Effector memory CD8-positive, alpha-beta T cell (primary cell): ENCODE measurements at regions not wholly inside any gene's neighbourhood (a gene's known extent, or its start where the extent isn't known, plus 50 kb on each side); places are given as distances from the start of the nearest gene placed in this dataset.
"Not testable (repeated sequence)": the region's sequence is repeated elsewhere in the genome, so short reads cannot be mapped to it uniquely, and the experiment has no call there.

Experiments used
- ATAC-seq: fragments of 150-1000 bp; cut with Tn5 transposase; replicated peaks from 2 replicates; pipeline ENCODE4 v1.10.0; 2021; ENCODE audit warnings: mild to moderate bottlenecking, moderate library complexity
- DNase-seq, 3 experiments: peaks; one replicate each; pipeline ENCODE4 v3.0.0; 2021
- H3K27ac Mint-ChIP-seq, 2 donors: one replicate each; pipeline ENCODE4 v1.8.0; 2022; ENCODE audit warnings: mild to moderate bottlenecking in 2 of 2, mixed read lengths in 2 of 2, moderate library complexity in 2 of 2
- H3K27me3 Mint-ChIP-seq, 2 donors: one replicate each; pipeline ENCODE4 v1.8.0; 2022; ENCODE audit warnings: mixed read lengths in 2 of 2
- H3K36me3 Mint-ChIP-seq: one replicate; pipeline ENCODE4 v1.8.0; 2022; ENCODE audit warnings: mild to moderate bottlenecking, moderate library complexity, mixed read lengths; ENCODE audit not compliant: insufficient read depth
- H3K4me1 Mint-ChIP-seq, 2 donors: one replicate each; pipeline ENCODE4 v1.8.0; 2022; ENCODE audit warnings: low read depth in 2 of 2, mixed read lengths in 2 of 2
- H3K4me3 Mint-ChIP-seq, 2 donors: one replicate each; pipeline ENCODE4 v1.8.0; 2022; ENCODE audit warnings: mild to moderate bottlenecking in 2 of 2, mixed read lengths in 2 of 2, moderate library complexity in 2 of 2
- H3K9me3 Mint-ChIP-seq, 2 donors: one replicate each; pipeline ENCODE4 v1.8.0; 2022; ENCODE audit warnings: mixed read lengths in 2 of 2

DNA sequence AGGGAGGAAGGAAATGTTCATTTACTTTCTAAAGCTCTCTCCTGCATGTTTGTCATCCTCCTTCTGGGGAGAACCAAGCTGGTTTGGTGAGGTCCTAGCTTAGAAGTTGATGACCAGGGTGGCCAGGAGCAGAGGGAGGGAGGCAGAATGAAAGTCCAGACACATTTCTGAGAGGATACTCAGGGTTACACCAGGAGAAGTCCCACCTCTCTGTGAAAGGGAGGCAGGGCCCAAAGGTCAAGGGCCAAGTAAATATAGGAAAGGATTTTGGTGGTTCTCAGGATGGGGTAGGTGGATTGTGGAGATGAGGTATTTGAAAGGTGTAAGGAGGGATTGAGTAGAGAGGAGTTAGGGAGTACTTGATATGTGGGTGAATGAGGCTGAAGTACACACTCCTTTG, 58.0 kb upstream of the FBXO11 start:
- peaks cover 13 to 44% of the 10 kb centered on the region in 2 donors for H3K27me3 Mint-ChIP-seq
- no peaks in the 10 kb centered on the region for H3K36me3 Mint-ChIP-seq
- H3K9me3 Mint-ChIP-seq, result peaks cover 0 to 2% of the 10 kb centered on the region in 2 donors
- no peak for DNase-seq
- no peak for ATAC-seq
- H3K4me3 Mint-ChIP-seq, result no peak overlapping the region
- no peak overlapping the region for H3K27ac Mint-ChIP-seq
- H3K4me1 Mint-ChIP-seq, result peaks cover 0 to 2% of the 10 kb centered on the region in 2 donors

DNA sequence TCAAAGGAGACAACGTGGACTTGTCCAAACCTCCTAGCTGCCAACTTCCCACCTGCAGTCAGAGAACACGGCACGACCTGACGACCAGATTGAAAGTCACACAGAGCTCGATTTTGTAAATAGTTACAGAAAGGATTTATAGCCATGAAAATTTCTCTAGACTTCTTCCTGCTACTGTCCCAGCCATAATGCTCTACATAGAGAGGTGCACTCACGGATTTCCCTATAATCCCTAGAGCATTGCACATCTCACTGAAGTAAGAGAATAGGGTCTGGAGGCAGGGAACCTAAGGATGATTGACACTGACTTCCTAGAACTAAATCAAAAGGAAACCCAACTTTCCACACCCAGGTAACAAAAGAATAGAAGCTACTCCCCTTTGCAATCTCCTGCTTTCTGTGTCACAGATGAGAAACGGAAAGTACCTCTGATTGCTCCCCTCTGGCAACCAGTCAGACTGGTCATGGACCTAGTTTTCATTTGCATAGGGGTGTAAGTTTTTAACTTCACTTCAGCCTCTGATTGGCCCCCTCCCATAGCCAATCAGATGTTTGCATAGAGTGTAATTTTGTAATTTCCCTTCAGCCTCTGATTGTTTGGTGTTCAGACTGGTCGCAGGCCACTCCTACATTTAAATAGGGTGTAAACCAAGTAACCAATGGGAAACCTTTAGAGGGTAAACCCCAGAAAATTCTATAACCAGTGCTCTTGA, 58.6 kb upstream of the FBXO11 start:
- peaks cover 16 to 43% of the 10 kb centered on the region in 2 donors for H3K27me3 Mint-ChIP-seq
- no peaks in the 10 kb centered on the region for H3K36me3 Mint-ChIP-seq
- peaks cover 0 to 2% of the 10 kb centered on the region in 2 donors for H3K9me3 Mint-ChIP-seq
- H3K27ac Mint-ChIP-seq, result no peak overlapping the region
- H3K4me3 Mint-ChIP-seq, result no peak overlapping the region
- ATAC-seq (peak; percentile 56), DNase-seq (no peak)
- H3K4me1 Mint-ChIP-seq, result peaks cover 0 to 2% of the 10 kb centered on the region in 2 donors

DNA sequence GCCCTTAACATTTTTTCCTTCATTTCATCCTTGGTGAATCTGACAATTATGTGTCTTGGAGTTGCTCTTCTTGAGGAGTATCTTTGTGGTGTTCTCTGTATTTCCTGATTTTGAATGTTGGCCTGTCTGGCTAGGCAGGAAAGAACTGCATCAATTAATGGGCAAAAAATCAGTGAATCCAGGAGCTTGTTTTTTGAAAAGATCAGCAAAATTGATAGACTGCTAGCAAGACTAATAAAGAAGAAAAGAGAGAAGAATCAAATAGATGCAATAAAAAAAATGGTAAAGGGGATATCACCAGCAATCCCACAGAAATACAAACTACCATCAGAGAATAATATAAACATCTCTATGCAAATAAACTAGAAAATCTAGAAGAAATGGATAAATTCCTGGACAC, 70.4 kb upstream of the FBXO11 start:
- ATAC-seq, H3K27ac Mint-ChIP-seq, H3K4me3 Mint-ChIP-seq, H3K9me3 Mint-ChIP-seq, H3K4me1 Mint-ChIP-seq, DNase-seq, H3K36me3 Mint-ChIP-seq: not testable (repeated sequence)
- H3K27me3 Mint-ChIP-seq, result peaks cover 43 to 48% of the 10 kb centered on the region in 2 donors

DNA sequence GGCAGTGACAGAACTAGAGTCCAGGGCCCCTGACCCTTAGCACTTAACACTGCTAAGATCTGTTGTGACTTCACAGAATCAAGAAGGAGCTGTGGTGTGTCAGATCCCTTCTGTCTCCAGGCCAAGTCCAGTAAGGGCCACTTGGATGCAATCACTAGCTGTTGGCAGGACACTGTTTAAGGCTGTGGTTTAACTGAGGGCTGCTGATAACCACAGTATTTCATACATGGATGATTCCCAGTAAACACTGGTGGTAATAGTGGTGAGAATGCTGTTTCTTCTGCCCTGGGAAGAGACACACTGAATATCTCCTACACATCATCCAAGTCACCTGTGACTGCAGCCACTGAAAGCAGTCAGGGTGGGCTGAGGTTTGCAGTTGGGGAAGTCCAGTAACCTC, 77.7 kb upstream of the FBXO11 start:
- Mint-ChIP-seq H3K4me1 (no peaks in the 10 kb centered on the region), H3K9me3 (no peaks in the 10 kb centered on the region), H3K36me3 (no peaks in the 10 kb centered on the region), H3K4me3 (no peak overlapping the region), H3K27me3 (peaks cover 16 to 17% of the 10 kb centered on the region in 2 donors), H3K27ac (no peak overlapping the region)
- ATAC-seq (no peak), DNase-seq (no peak)

DNA sequence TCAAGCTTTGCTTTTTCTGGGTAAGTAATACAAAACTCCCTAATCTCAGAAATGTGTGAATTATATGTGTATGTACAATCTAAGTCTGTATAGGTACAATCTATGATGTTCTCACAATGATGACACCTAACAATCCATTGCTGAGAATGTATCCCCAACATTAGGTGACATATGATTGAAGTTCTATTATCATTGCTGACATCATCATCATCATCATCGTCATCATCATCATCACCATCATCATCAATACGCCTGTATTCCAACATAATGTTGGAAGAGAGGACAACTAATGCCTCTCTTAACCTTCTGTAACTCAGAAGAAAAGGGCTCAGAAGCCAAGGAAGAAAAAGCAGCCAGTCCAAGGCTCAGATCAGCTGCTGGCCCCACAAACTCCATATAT, 84.2 kb upstream of the FBXO11 start:
- no peak for ATAC-seq
- no peak overlapping the region for H3K4me3 Mint-ChIP-seq
- DNase-seq, result no peak
- no peak overlapping the region for H3K27ac Mint-ChIP-seq
- no peaks in the 10 kb centered on the region for H3K4me1 Mint-ChIP-seq
- H3K36me3 Mint-ChIP-seq, result peaks cover 2% of the 10 kb centered on the region
- H3K9me3 Mint-ChIP-seq, result no peaks in the 10 kb centered on the region
- H3K27me3 Mint-ChIP-seq, result peaks cover 6 to 16% of the 10 kb centered on the region in 2 donors

DNA sequence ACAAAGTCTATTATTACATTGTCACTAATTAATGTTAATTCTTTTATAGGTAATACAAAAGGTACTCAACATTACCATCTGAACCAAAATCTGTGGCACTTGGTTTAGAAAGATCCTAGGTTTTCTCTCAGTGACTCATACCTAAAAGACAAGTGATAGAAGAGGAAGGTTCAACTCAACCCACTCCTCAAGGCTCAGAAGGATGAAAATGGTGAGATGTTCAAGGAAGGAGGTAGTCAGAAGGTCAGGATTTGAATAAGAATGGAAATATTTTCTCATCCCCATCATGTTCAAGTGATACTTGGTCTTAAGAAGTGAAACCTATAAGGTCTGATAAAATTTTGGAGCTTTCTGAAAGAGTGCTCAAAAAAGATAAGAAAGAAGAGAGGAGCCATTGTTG, 86.4 kb upstream of the FBXO11 start:
- peaks cover 9 to 15% of the 10 kb centered on the region in 2 donors for H3K27me3 Mint-ChIP-seq
- DNase-seq (no peak), ATAC-seq (no peak)
- no peak overlapping the region for H3K27ac Mint-ChIP-seq
- H3K4me1 Mint-ChIP-seq, result no peaks in the 10 kb centered on the region
- H3K4me3 Mint-ChIP-seq, result no peak overlapping the region
- H3K9me3 Mint-ChIP-seq, result no peaks in the 10 kb centered on the region
- H3K36me3 Mint-ChIP-seq, result peaks cover 2% of the 10 kb centered on the region

DNA sequence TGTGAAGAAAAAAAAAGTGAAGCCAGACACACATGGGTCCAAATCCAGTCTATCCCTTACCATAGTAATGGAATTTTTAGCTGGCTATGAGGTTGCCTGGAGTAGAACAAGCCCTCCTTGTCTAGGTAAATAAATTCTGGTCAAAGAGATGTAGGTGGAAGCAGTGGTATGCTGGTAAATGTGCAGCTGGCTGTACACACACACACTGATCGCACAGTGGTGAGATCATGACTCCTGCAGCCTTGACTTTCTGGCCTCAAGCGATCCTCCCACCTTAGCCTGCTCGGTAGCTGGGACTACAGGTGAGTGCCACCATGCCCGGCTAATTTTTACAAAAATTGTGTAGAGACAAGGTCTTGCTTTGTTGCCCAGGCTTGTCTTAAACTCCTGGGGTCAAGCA, 90.5 kb upstream of the FBXO11 start:
- DNase-seq, result no peak
- no peak for ATAC-seq
- Mint-ChIP-seq H3K36me3 (peaks cover 2% of the 10 kb centered on the region), H3K4me1 (no peaks in the 10 kb centered on the region), H3K27ac (no peak overlapping the region), H3K27me3 (peaks cover 9 to 22% of the 10 kb centered on the region in 2 donors), H3K9me3 (no peaks in the 10 kb centered on the region), H3K4me3 (no peak overlapping the region)

DNA sequence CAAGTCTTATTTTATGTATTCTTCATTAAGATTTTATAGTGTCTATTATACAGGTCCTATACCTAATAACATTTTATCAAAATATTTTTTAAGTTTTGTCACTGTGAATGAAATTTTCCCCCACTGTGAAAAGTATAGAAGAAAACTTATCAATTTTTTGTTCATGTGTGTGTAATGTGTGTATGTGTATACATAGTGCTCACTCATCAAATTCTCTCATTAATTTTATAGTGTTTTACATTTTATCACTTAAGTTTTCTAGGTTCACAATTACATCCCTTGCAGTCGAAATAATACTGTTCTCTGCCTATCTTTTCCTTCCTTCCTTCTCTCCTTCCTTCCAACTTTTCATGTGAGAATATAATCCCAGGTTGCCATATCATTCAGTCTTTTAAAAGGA, 93.2 kb upstream of the FBXO11 start:
- no peaks in the 10 kb centered on the region for H3K4me1 Mint-ChIP-seq
- no peak overlapping the region for H3K27ac Mint-ChIP-seq
- no peaks in the 10 kb centered on the region for H3K36me3 Mint-ChIP-seq
- no peak overlapping the region for H3K4me3 Mint-ChIP-seq
- peaks cover 9 to 22% of the 10 kb centered on the region in 2 donors for H3K27me3 Mint-ChIP-seq
- H3K9me3 Mint-ChIP-seq, result no peaks in the 10 kb centered on the region
- DNase-seq (no peak), ATAC-seq (no peak)

DNA sequence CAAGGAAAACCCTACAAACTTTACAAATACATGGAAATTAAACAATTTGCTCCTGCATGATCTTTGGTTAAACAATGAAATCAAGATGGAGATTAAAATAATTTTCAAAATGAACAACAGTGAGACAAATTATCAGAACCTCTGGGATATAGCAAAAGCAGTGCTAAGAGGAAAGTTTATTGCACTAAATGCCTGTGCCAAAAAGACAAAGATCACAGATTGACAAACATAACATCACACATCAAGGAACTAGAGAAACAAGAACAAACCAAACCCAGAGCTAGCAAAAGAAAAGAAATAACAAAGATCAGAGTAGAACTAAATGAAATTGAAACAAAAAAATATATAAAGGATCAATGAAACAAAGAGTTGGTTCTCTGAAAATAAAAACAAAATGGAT, 95.2 kb upstream of the FBXO11 start:
- peaks cover 5 to 8% of the 10 kb centered on the region in 2 donors for H3K27me3 Mint-ChIP-seq
- no peaks in the 10 kb centered on the region for H3K4me1 Mint-ChIP-seq

DNA sequence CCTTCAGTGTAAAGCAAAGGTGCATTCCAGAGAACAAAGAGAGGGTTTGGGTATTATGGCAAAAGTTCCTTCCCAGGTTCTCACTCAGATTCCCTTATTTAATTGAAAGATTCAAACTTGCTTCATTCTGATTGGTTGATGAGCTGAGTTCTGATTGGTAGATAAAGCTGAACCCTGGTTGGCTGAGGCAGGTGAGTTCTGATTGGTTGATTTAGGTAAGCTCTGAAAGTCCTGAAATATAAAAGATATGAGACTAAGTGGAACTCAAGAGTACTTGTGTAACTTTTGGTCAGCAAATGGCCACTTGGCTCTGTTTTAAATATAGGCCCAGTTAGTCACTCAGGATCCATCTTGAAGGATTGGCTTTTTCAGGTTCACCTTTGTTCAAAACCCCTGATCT, 99.8 kb upstream of the FBXO11 start:
- no peaks in the 10 kb centered on the region for H3K4me1 Mint-ChIP-seq
- H3K27ac Mint-ChIP-seq, result no peak overlapping the region

More for the DNA sequence above, 95.2 kb upstream of the FBXO11 start:
- Mint-ChIP-seq H3K36me3 (no peaks in the 10 kb centered on the region), H3K27ac (no peak overlapping the region), H3K4me3 (no peak overlapping the region), H3K9me3 (no peaks in the 10 kb centered on the region)
- DNase-seq, result no peak
- no peak for ATAC-seq

DNA sequence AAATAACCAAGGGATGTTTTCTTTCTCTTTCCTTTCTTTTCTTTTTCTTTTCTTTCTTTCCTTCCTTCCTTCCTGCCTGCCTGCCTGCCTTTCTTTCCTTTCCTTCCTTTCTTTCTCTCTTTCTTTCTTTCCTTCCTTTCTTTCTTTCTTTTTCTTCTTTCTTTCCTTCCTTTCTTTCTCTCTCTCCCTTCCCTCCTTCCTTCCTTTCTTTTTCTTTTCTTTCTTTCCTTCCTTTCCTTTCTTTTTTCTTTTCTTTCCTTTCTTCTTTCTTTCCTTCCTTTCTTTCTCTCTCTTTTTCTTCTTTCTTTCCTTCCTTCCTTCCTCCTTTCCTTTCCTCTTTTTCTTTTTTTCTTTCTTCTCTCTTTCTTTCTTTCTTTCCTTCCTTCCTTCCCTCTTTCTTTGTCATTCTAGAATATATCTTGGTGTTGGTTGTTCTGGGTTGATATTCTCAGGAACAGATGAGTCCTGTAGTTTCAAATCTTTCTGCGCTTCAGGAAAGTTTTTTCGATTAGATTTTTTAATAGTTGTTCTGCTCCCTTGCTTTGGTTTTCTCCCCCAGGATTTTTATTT, 101.5 kb upstream of the FBXO11 start:
- no peak overlapping the region for H3K27ac Mint-ChIP-seq
- no peaks in the 10 kb centered on the region for H3K9me3 Mint-ChIP-seq
- no peaks in the 10 kb centered on the region for H3K36me3 Mint-ChIP-seq
- H3K4me1 Mint-ChIP-seq, result no peaks in the 10 kb centered on the region
- H3K4me3 Mint-ChIP-seq, result no peak overlapping the region
- DNase-seq (no peak), ATAC-seq (no peak)
- peaks cover 0 to 19% of the 10 kb centered on the region in 2 donors for H3K27me3 Mint-ChIP-seq

More for the DNA sequence above, 99.8 kb upstream of the FBXO11 start:
- H3K4me3 Mint-ChIP-seq, result no peak overlapping the region
- H3K9me3 Mint-ChIP-seq, result no peaks in the 10 kb centered on the region
- no peaks in the 10 kb centered on the region for H3K36me3 Mint-ChIP-seq
- DNase-seq, result no peak
- no peak for ATAC-seq
- peaks cover 0 to 19% of the 10 kb centered on the region in 2 donors for H3K27me3 Mint-ChIP-seq

DNA sequence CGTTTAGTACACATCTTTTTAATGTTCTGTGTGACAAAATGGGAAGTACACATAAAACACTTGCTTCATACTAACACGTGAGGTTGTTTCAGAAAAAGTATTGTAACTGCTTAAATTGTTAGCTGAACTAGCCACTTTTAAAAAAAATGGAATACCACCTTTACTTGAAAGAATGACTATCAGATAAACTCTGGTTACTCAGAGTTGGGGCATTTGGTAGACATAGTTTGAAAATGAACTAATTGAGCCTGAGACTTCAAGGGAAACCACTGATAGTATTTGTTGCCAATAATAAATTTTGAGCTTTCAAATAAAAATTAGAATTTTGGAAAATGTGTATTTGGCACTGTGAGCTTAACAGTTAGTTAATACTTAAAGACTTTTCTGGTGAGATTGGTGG, 103.0 kb upstream of the FBXO11 start:
- Mint-ChIP-seq H3K4me3 (no peak overlapping the region), H3K9me3 (no peaks in the 10 kb centered on the region), H3K27ac (no peak overlapping the region), H3K4me1 (no peaks in the 10 kb centered on the region), H3K27me3 (peaks cover 0 to 19% of the 10 kb centered on the region in 2 donors), H3K36me3 (no peaks in the 10 kb centered on the region)
- no peak for DNase-seq
- no peak for ATAC-seq

DNA sequence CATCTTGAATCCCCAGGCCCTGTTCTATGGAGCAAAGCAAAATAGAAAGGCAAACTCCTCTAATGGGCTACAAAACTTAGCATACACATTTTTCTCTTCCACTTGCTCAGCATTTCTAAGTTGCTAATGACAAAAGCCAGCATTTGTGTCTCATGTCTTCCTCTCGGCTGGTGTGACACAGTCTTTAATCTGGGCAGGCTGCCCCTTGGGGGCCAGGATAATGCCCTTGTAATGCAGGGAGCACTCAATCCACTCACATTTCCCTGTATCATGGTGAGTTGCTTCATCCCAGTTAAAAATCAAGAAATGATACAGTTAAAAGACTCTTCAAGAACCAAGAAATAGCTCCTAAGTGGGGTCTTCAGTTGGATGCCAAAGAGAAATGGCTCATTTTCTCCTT, 109.1 kb upstream of the FBXO11 start:
- Mint-ChIP-seq H3K4me1 (no peaks in the 10 kb centered on the region), H3K4me3 (no peak overlapping the region), H3K27ac (no peak overlapping the region), H3K36me3 (peaks cover 2% of the 10 kb centered on the region), H3K9me3 (no peaks in the 10 kb centered on the region), H3K27me3 (peaks cover 19 to 29% of the 10 kb centered on the region in 2 donors)
- ATAC-seq, result no peak
- no peak for DNase-seq

DNA sequence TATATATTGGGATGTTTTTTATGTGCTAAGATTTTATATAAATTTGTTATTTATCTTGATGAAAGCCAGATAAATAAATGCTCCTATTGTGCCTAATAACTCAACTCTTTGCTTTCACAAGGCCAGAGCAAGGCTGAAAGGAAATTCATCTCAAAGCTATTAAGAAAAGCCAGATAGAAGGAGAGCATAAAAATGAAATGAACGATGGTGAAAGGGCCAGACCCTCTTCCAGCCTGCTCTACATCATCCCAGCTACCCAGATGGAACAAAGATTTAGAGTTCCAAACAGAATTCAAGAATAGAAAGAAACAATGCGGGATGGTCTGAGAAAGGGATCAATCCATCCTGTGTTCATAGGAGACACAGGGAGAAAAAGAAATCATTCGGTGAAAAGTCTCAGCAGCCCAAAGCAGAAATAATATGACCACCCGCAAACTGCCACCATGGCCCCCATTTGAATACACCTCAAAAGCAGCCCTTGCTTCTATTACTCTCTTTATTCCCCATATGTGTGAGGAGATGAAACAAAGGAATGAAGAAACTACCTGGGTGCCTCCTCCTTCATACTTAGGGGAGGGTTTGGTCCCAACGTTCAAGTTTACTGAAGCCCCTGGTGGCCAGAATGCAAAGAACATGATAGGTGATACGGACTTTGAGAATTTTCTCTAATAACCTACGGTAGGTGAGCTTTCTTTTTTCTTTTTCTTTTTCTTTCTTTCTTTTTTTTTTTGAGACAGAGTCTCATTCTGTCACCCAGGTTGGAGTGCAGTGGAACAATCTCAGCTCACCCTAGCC, 110.1 kb upstream of the FBXO11 start:
- ATAC-seq (peak; percentile 24), DNase-seq (no peak)
- Mint-ChIP-seq H3K27ac (no peak overlapping the region), H3K4me3 (no peak overlapping the region), H3K4me1 (no peaks in the 10 kb centered on the region), H3K36me3 (peaks cover 2% of the 10 kb centered on the region), H3K9me3 (no peaks in the 10 kb centered on the region), H3K27me3 (peaks cover 29 to 35% of the 10 kb centered on the region in 2 donors)
